ENCODE measurements at regions not wholly inside any gene's neighbourhood (a gene's known extent, or its start where the extent isn't known, plus 50 kb on each side); places are given as distances from the start of the nearest gene placed in this dataset.

DNA sequence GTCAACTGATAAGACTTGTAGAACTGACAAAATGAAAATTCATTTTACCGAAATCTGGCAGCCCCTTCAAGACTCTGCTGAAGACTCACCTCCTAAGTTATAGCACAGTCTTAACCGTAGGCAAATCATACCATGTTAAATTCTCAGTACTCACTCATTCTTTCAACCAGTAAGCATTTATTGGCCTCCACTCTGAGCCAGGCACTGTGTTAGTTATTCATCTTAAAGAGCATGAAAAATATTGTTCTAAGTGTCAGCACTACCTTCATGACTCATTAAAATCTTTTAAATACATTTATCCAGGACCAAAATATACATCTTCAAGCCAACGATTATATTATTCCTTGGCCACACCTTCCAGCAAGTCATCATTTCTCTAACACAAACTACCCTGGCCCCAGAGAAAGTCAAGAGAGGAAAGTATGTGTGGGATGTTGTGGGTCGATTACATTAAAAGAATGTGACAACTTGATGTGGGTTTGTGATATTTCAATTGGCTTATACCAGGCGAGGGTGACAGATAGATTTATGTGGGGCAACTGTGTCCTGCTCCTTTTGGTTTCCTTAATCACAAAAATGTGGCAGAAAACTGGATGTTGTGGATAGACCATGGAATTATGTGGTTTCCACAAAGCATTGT is 55.0 kb downstream of the TMEM30B start:
- Histone ChIP-seq H3K4me3 (no peak overlapping the region), H3K27me3 (replicated peaks; ENCODE audit: insufficient read depth) (no peaks in the 10 kb centered on the region), H3K9me3 (no peaks in the 10 kb centered on the region), H3K27ac (no peak overlapping the region), H3K36me3 (no peaks in the 10 kb centered on the region), H3K4me1 (replicated peaks) (peaks cover 6% of the 10 kb centered on the region)
- no peak for DNase-seq (ENCODE audit: low spot score)
- 62% methylated on average over 5 of the region's 5 CpGs for WGBS
- intact Hi-C loops (cut with DNase I), result no loop called here
- TF ChIP-seq CTCF (IDR thresholded peaks at IDR 0.05) (no peak), POLR2AphosphoS5 (IDR thresholded peaks at IDR 0.05) (no peak)

GRCh38 chr14:61225344-61225743 is 55.8 kb downstream of the TMEM30B start:
- Histone ChIP-seq H3K4me3 (no peak overlapping the region), H3K4me1 (replicated peaks) (peaks cover 6% of the 10 kb centered on the region), H3K9me3 (no peaks in the 10 kb centered on the region), H3K27me3 (replicated peaks; ENCODE audit: insufficient read depth) (no peaks in the 10 kb centered on the region), H3K36me3 (no peaks in the 10 kb centered on the region), H3K27ac (no peak overlapping the region)
- TF ChIP-seq POLR2A (IDR thresholded peaks at IDR 0.05), result no peak
- no peak for DNase-seq (ENCODE audit: low spot score)
- intact Hi-C loops (cut with DNase I), result no loop called here
- 92% methylated on average over 6 of the region's 6 CpGs for WGBS

GRCh38 chr14:61223552-61223951 is 57.6 kb downstream of the TMEM30B start:
- peaks cover 6% of the 10 kb centered on the region for H3K4me1 ChIP-seq (replicated peaks)
- H3K27ac ChIP-seq, result no peak overlapping the region
- DNase-seq (ENCODE audit: low spot score), result no peak
- H3K9me3 ChIP-seq, result no peaks in the 10 kb centered on the region
- no peaks in the 10 kb centered on the region for H3K36me3 ChIP-seq
- TF ChIP-seq POLR2AphosphoS5 (IDR thresholded peaks at IDR 0.05), result no peak
- TF ChIP-seq CTCF (IDR thresholded peaks at IDR 0.05), result no peak
- TF ChIP-seq POLR2A (IDR thresholded peaks at IDR 0.05), result no peak
- intact Hi-C loops (cut with DNase I), result no loop called here
- H3K4me3 ChIP-seq, result no peak overlapping the region
- H3K27me3 ChIP-seq (replicated peaks; ENCODE audit: insufficient read depth), result no peaks in the 10 kb centered on the region

DNA sequence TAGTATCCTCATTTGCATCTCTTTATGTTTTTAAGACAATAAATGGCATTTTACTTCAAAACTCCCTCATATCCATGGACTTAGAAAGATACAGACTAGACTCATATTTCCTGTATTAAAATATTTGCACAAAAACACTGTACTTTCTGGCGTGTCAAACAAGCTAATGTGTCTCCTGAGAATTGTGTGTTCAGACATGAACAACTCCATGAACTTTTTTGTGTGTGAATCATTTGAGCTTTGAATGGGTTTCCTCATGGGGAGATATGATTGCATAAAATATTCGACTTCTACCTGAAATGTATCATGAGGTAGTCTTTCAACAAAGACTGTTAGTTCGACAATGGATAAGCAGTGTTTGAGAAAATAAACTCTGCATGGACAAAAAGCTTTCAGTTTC is 58.8 kb downstream of the TMEM30B start:
- no peak overlapping the region for H3K27ac ChIP-seq
- no peaks in the 10 kb centered on the region for H3K9me3 ChIP-seq
- intact Hi-C loops (cut with DNase I), result no loop called here
- H3K4me3 ChIP-seq, result no peak overlapping the region
- peaks cover 6% of the 10 kb centered on the region for H3K4me1 ChIP-seq (replicated peaks)
- 31% methylated on average over 3 of the region's 3 CpGs for WGBS
- no peak for DNase-seq (ENCODE audit: low spot score)
- TF ChIP-seq POLR2A (IDR thresholded peaks at IDR 0.05) (no peak), POLR2AphosphoS5 (IDR thresholded peaks at IDR 0.05) (no peak), CTCF (IDR thresholded peaks at IDR 0.05) (no peak)
- H3K27me3 ChIP-seq (replicated peaks; ENCODE audit: insufficient read depth), result no peaks in the 10 kb centered on the region
- no peaks in the 10 kb centered on the region for H3K36me3 ChIP-seq

GRCh38 chr14:61221906-61222305 is 59.2 kb downstream of the TMEM30B start:
- Histone ChIP-seq H3K36me3 (no peaks in the 10 kb centered on the region), H3K27me3 (replicated peaks; ENCODE audit: insufficient read depth) (no peaks in the 10 kb centered on the region), H3K4me3 (no peak overlapping the region), H3K9me3 (no peaks in the 10 kb centered on the region), H3K27ac (no peak overlapping the region), H3K4me1 (replicated peaks) (peaks cover 6% of the 10 kb centered on the region)
- TF ChIP-seq CTCF (IDR thresholded peaks at IDR 0.05), result no peak
- no peak for TF ChIP-seq POLR2A (IDR thresholded peaks at IDR 0.05)
- TF ChIP-seq POLR2AphosphoS5 (IDR thresholded peaks at IDR 0.05), result no peak
- DNase-seq (ENCODE audit: low spot score), result no peak
- 35% methylated on average over 3 of the region's 3 CpGs for WGBS
- intact Hi-C loops (cut with DNase I), result no loop called here
